WTC11 (cell line): ENCODE measurements at regions not wholly inside any gene's neighbourhood (a gene's known extent, or its start where the extent isn't known, plus 50 kb on each side); places are given as distances from the start of the nearest gene placed in this dataset.

Source experiments
- ATAC-seq: fragments of 200-7000 bp; cut with Tn5 transposase; 2 replicates; pipeline ENCODE4 v1.10.0; 2021; ENCODE audit warnings: mild to moderate bottlenecking, moderate library complexity
- CTCF ChIA-PET: fragments of 300-600 bp; sonication (Branson Sonifier 250); formaldehyde crosslinking; loops from one replicate; lab custom pipeline; 2021; ENCODE audit warnings: antibody characterized with exemption; lab: Charles Lee
- POLR2A ChIA-PET: fragments of 350-600 bp; sonication (Branson Sonifier 250); formaldehyde crosslinking; loops from one replicate; lab custom pipeline; 2021; ENCODE audit warnings: antibody characterized with exemption; lab: Charles Lee
- DNase-seq: peaks from one replicate; pipeline ENCODE4 v3.0.0; 2021; ENCODE audit warnings: low spot score
- H3K27ac Mint-ChIP-seq: 2 replicates; pipeline ENCODE4 v1.8.0; 2021; ENCODE audit warnings: mixed read lengths
- H3K27me3 Mint-ChIP-seq: 2 replicates; pipeline ENCODE4 v1.8.0; 2021; ENCODE audit warnings: low read depth, mild to moderate bottlenecking, moderate library complexity, mixed read lengths
- H3K36me3 Mint-ChIP-seq: 2 replicates; pipeline ENCODE4 v1.8.0; 2021; ENCODE audit warnings: mixed read lengths
- H3K4me1 Mint-ChIP-seq: 2 replicates; pipeline ENCODE4 v1.8.0; 2022; ENCODE audit warnings: mixed read lengths
- H3K4me3 Mint-ChIP-seq: 2 replicates; pipeline ENCODE4 v1.8.0; 2021; ENCODE audit warnings: mild to moderate bottlenecking, moderate library complexity, mixed read lengths
- H3K9me3 Mint-ChIP-seq: 2 replicates; pipeline ENCODE4 v1.8.0; 2021; ENCODE audit warnings: mixed read lengths
- FOXJ3 ChIP-seq: sonication (generic); formaldehyde crosslinking; IDR thresholded peaks from 2 replicates; pipeline ENCODE4 v1.9.0; 2021; ENCODE audit warnings: missing genetic modification reagents, mild to moderate bottlenecking, borderline replicate concordance
- HMGXB4 ChIP-seq: sonication (generic); formaldehyde crosslinking; IDR thresholded peaks from 2 replicates; pipeline ENCODE4 v1.8.1; 2023; ENCODE audit warnings: mild to moderate bottlenecking, moderate library complexity, missing genetic modification reagents
- NFYB ChIP-seq: sonication (generic); formaldehyde crosslinking; conservative IDR thresholded peaks from 2 replicates; pipeline ENCODE4 v1.8.0; 2022; ENCODE audit warnings: low read depth, missing genetic modification reagents
- ZBTB21 ChIP-seq: sonication (generic); formaldehyde crosslinking; IDR thresholded peaks from 2 replicates; pipeline ENCODE4 v1.8.1; 2023; ENCODE audit warnings: mild to moderate bottlenecking, missing genetic modification reagents, borderline replicate concordance
- ZBTB43 ChIP-seq: sonication (generic); formaldehyde crosslinking; IDR thresholded peaks from 2 replicates; pipeline ENCODE4 v1.8.1; 2023; ENCODE audit warnings: mild to moderate bottlenecking, missing genetic modification reagents
- TF ChIP-seq, protein P1 (sequence below): sonication (generic); formaldehyde crosslinking; IDR thresholded peaks from 2 replicates; pipeline ENCODE4 v1.8.0; 2023; ENCODE audit warnings: missing genetic modification reagents, mild to moderate bottlenecking, borderline replicate concordance
- TF ChIP-seq, protein P2 (sequence below): sonication (generic); formaldehyde crosslinking; IDR thresholded peaks from 2 replicates; pipeline ENCODE4 v1.8.1; 2022; ENCODE audit warnings: mild to moderate bottlenecking, missing genetic modification reagents, moderate library complexity, borderline replicate concordance
- TF ChIP-seq, protein P3 (sequence below): fragments of 250-450 bp; sonication (Bioruptor Pico); IDR thresholded peaks from 2 replicates; pipeline ENCODE4 v1.9.0; 2021; ENCODE audit warnings: mild to moderate bottlenecking

GRCh38 chr15:36256404-36256807 is 323.0 kb upstream of the CDIN1 start (continued):
- TF ChIP-seq HMGXB4, result no peak

DNA sequence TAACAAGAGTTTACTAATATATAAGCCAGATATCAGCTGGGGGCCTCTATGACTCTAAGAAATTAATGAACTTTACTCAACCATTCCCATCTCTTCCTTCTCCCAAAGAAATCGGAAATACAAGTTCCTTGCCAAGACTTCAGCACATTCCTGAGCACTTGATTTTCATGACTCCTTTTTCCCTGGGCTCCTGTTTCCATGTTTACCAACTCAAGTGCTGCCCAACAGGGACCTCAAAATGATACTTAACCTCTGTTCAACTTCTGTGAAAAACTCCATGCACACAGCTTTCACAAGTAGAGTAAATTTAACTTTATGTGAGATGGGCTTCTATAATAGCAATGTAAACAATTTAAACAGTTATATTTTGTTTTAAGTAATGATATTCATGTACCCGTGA is 315.8 kb upstream of the CDIN1 start:
- CTCF ChIA-PET, result no interaction called here

DNA sequence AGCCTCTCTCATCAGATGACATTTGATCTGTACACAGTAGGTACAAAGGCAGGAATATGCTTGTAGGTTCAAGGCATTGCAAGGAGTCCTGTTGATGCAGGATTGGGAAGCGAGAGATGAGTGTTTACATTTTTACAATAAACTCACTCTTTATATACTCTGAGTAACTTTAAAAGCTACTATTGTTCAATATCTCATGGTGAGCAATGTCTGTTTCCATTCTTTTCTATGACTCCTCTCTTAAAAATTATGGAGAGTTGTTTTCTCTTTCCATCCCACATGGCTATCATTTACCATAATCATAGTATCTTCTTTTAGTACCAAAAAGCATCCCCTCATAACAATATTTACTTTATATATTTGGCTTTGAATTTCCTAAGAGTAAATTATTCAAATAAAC is 314.0 kb upstream of the CDIN1 start:
- Mint-ChIP-seq H3K27ac (no peak overlapping the region), H3K27me3 (peaks cover 75% of the 10 kb centered on the region), H3K4me1 (peaks cover 6% of the 10 kb centered on the region), H3K4me3 (no peak overlapping the region), H3K9me3 (no peaks in the 10 kb centered on the region), H3K36me3 (no peaks in the 10 kb centered on the region)
- TF ChIP-seq ZBTB21 (CRISPR knock-in tag), result no peak
- TF ChIP-seq FOXJ3 (CRISPR knock-in tag), result no peak
- TF ChIP-seq ZBTB43, result no peak
- POLR2A ChIA-PET, result no interaction called here
- CTCF ChIA-PET, result no interaction called here
- DNase-seq (no peak), ATAC-seq (no peak)

More for the DNA sequence above, 315.8 kb upstream of the CDIN1 start:
- Mint-ChIP-seq H3K36me3 (no peaks in the 10 kb centered on the region), H3K27me3 (peaks cover 70% of the 10 kb centered on the region), H3K9me3 (no peaks in the 10 kb centered on the region; the same call in 1 of the 2 replicates), H3K4me3 (no peak overlapping the region), H3K27ac (no peak overlapping the region), H3K4me1 (peaks cover 4% of the 10 kb centered on the region)
- DNase-seq, result no peak
- ATAC-seq, result no peak
- POLR2A ChIA-PET, result no interaction called here
- TF ChIP-seq ZBTB21 (CRISPR knock-in tag) (no peak), NFYB (no peak)
- TF ChIP-seq, protein P1, sequence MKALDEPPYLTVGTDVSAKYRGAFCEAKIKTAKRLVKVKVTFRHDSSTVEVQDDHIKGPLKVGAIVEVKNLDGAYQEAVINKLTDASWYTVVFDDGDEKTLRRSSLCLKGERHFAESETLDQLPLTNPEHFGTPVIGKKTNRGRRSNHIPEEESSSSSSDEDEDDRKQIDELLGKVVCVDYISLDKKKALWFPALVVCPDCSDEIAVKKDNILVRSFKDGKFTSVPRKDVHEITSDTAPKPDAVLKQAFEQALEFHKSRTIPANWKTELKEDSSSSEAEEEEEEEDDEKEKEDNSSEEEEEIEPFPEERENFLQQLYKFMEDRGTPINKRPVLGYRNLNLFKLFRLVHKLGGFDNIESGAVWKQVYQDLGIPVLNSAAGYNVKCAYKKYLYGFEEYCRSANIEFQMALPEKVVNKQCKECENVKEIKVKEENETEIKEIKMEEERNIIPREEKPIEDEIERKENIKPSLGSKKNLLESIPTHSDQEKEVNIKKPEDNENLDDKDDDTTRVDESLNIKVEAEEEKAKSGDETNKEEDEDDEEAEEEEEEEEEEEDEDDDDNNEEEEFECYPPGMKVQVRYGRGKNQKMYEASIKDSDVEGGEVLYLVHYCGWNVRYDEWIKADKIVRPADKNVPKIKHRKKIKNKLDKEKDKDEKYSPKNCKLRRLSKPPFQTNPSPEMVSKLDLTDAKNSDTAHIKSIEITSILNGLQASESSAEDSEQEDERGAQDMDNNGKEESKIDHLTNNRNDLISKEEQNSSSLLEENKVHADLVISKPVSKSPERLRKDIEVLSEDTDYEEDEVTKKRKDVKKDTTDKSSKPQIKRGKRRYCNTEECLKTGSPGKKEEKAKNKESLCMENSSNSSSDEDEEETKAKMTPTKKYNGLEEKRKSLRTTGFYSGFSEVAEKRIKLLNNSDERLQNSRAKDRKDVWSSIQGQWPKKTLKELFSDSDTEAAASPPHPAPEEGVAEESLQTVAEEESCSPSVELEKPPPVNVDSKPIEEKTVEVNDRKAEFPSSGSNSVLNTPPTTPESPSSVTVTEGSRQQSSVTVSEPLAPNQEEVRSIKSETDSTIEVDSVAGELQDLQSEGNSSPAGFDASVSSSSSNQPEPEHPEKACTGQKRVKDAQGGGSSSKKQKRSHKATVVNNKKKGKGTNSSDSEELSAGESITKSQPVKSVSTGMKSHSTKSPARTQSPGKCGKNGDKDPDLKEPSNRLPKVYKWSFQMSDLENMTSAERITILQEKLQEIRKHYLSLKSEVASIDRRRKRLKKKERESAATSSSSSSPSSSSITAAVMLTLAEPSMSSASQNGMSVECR (CRISPR knock-in tag), result no peak

DNA sequence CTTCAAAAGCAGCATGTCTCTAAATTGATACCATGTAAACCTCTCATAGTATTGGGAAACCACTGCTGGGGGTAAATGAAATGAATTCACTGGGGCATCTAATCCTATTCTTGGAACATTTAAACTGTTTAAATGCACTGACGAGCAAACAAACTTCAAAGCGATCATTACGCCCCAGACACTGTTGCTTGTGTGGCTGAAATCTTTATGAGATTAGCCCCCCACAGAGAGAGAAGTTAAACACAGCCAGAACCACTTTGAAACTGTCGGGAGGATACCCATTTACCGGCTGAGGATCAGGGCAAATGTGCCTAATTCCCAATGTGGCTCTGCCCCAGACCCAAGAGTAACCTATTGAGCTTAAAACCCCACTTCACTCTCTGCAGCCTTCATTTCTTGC is 308.4 kb upstream of the CDIN1 start:
- Mint-ChIP-seq H3K27me3 (peaks cover 99% of the 10 kb centered on the region), H3K4me3 (no peak overlapping the region), H3K36me3 (no peaks in the 10 kb centered on the region), H3K4me1 (peaks cover 28% of the 10 kb centered on the region)
- ATAC-seq, result peak; percentile 80
- TF ChIP-seq, protein P2, sequence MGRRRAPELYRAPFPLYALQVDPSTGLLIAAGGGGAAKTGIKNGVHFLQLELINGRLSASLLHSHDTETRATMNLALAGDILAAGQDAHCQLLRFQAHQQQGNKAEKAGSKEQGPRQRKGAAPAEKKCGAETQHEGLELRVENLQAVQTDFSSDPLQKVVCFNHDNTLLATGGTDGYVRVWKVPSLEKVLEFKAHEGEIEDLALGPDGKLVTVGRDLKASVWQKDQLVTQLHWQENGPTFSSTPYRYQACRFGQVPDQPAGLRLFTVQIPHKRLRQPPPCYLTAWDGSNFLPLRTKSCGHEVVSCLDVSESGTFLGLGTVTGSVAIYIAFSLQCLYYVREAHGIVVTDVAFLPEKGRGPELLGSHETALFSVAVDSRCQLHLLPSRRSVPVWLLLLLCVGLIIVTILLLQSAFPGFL, result no peak
- TF ChIP-seq, protein P3, sequence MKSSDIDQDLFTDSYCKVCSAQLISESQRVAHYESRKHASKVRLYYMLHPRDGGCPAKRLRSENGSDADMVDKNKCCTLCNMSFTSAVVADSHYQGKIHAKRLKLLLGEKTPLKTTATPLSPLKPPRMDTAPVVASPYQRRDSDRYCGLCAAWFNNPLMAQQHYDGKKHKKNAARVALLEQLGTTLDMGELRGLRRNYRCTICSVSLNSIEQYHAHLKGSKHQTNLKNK, result peak; percentile 91
- TF ChIP-seq, all 79 proteins: peak for 1
- Mint-ChIP-seq H3K9me3 (no peaks in the 10 kb centered on the region), H3K27ac (no peak overlapping the region)
- CTCF ChIA-PET, result no interaction called here
- DNase-seq, result no peak
- POLR2A ChIA-PET, result no interaction called here
